ENCODE measurements at regions not wholly inside any gene's neighbourhood (a gene's known extent, or its start where the extent isn't known, plus 50 kb on each side); places are given as distances from the start of the nearest gene placed in this dataset.

DNA sequence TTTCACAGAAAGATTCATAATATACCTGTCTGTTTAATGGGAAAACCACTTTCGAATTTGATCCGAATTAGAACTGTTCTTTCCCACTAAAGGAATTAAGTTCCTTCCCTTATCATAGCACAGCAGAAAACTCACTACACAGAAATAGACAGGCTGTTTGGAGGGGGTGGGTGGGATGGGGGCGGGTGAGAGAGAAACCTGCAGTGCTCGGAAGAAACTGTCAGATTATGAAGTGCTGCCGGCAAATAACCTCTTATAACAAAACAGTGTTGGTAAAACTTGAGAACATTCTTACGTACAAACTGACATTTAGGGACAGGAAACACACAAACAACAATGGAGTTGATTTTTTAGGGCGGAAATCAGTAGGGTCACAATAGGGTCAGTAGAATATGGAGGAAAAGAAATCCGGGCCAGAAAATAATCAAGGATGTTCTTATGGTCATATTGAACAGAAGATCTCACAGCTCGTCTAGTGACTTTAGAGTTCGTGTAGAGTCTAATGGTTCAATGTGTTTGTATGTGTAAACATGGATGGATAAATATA lies 756.0 kb upstream of the LRATD1 start:
- no peaks in the 10 kb centered on the region for H3K9me3 ChIP-seq
- intact Hi-C loops (cut with DNase I) = no loop called here
- DNase-seq (ENCODE audit: extremely low spot score in 2 of 2) = no peak
- no peak overlapping the region for H3K4me3 ChIP-seq
- H3K36me3 ChIP-seq = no peaks in the 10 kb centered on the region
- H3K27ac ChIP-seq = no peak overlapping the region
- no peaks in the 10 kb centered on the region for H3K4me1 ChIP-seq
- TF ChIP-seq, protein P1, sequence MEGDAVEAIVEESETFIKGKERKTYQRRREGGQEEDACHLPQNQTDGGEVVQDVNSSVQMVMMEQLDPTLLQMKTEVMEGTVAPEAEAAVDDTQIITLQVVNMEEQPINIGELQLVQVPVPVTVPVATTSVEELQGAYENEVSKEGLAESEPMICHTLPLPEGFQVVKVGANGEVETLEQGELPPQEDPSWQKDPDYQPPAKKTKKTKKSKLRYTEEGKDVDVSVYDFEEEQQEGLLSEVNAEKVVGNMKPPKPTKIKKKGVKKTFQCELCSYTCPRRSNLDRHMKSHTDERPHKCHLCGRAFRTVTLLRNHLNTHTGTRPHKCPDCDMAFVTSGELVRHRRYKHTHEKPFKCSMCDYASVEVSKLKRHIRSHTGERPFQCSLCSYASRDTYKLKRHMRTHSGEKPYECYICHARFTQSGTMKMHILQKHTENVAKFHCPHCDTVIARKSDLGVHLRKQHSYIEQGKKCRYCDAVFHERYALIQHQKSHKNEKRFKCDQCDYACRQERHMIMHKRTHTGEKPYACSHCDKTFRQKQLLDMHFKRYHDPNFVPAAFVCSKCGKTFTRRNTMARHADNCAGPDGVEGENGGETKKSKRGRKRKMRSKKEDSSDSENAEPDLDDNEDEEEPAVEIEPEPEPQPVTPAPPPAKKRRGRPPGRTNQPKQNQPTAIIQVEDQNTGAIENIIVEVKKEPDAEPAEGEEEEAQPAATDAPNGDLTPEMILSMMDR (IDR thresholded peaks at IDR 0.05) = no peak
- no peak for TF ChIP-seq POLR2A (IDR thresholded peaks at IDR 0.05)
- no peak for TF ChIP-seq POLR2AphosphoS5 (IDR thresholded peaks at IDR 0.05; ENCODE audit: insufficient read depth in 1 of 2, low read depth in 1 of 2)
- H3K27me3 ChIP-seq = no peaks in the 10 kb centered on the region

DNA sequence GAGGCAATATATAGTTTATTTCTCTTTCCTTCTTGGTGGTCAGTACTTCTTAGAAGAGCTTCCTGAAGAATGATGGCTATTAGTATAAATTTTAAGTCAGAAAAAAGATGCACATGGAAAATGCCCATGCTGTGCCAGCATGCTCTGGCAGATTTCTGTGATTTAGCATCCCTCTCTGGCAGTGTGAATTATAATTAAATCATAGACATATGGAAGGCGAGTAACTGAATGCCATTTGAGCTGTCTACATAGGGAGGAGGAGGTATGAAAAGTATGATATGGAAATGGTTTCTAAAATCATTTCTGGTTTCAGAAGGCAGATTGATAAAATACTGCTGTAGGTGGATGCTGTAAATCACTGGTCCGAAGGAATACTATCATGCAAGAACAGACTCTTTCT lies 754.9 kb upstream of the LRATD1 start:
- no peaks in the 10 kb centered on the region for H3K36me3 ChIP-seq
- DNase-seq (ENCODE audit: extremely low spot score in 2 of 2) = no peak
- H3K9me3 ChIP-seq = no peaks in the 10 kb centered on the region
- no peak overlapping the region for H3K27ac ChIP-seq
- H3K4me1 ChIP-seq = no peaks in the 10 kb centered on the region
- intact Hi-C loops (cut with DNase I) = no loop called here
- no peak overlapping the region for H3K4me3 ChIP-seq
- no peaks in the 10 kb centered on the region for H3K27me3 ChIP-seq
- TF ChIP-seq, protein P1 (IDR thresholded peaks at IDR 0.05) = no peak
- TF ChIP-seq POLR2A (IDR thresholded peaks at IDR 0.05) (no peak), POLR2AphosphoS5 (IDR thresholded peaks at IDR 0.05; ENCODE audit: insufficient read depth in 1 of 2, low read depth in 1 of 2) (no peak)

DNA sequence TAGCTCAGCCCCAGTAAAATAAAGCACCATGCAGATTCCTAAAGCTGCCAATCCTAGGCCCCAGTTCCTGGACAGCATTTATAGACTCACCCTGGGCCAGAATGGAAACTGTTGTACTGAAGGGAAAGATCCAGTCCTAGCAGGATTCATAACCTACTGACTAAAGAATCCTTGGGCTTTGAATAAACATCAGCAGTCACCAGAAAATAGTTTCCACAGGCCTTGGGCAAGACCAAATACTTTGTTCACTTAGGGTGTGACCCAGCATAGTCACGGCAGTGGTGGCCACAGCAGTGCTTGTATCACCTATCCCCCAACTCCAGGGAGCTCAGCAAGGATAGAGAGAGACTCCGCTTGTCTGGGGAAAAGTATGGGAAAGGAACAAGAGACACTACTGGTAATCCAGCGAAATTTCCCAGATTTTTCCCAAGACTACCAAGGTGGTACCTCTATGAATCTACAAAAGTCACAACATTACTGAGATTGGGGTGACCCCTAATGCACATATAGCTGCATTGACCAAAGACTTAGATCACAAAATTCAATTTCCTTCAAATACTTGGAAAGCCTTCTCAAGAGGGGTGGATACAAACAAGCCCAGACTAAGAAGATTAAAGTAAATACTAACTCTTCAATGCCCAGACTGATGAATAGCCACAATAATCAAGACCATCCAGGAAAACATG lies 748.1 kb upstream of the LRATD1 start:
- no peak for TF ChIP-seq POLR2A (IDR thresholded peaks at IDR 0.05)
- TF ChIP-seq, protein P1 (IDR thresholded peaks at IDR 0.05) = no peak
- TF ChIP-seq POLR2AphosphoS5 (IDR thresholded peaks at IDR 0.05; ENCODE audit: insufficient read depth in 1 of 2, low read depth in 1 of 2) = no peak
- DNase-seq (ENCODE audit: extremely low spot score in 2 of 2) = no peak
- H3K4me1 ChIP-seq = no peaks in the 10 kb centered on the region
- no peaks in the 10 kb centered on the region for H3K36me3 ChIP-seq
- no peaks in the 10 kb centered on the region for H3K9me3 ChIP-seq
- H3K4me3 ChIP-seq = no peak overlapping the region
- no peak overlapping the region for H3K27ac ChIP-seq
- no peaks in the 10 kb centered on the region for H3K27me3 ChIP-seq
- intact Hi-C loops (cut with DNase I) = no loop called here

DNA sequence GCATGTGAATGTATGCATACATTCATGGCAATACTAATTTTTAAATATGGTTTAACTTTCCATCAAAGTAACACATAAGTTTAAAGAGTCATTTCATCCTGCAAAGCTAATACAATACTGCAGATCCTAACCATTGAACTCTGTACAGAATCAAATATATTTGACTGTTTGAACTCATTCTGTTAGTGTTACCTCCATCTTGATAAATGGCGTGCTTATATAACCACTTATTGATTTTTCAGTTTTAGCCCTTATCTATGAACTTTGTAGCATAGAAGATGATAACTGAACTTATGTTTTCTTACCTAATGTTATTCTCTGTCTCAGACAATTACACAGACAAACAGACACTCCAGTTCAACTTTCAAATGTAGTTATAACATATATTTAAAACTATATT lies 731.0 kb upstream of the LRATD1 start:
- TF ChIP-seq, protein P1 (IDR thresholded peaks at IDR 0.05) = no peak
- no peak for TF ChIP-seq POLR2A (IDR thresholded peaks at IDR 0.05)
- TF ChIP-seq POLR2AphosphoS5 (IDR thresholded peaks at IDR 0.05; ENCODE audit: insufficient read depth in 1 of 2, low read depth in 1 of 2) = no peak
- no peak overlapping the region for H3K27ac ChIP-seq
- no peak overlapping the region for H3K4me3 ChIP-seq
- DNase-seq (ENCODE audit: extremely low spot score in 2 of 2) = no peak
- H3K36me3 ChIP-seq = no peaks in the 10 kb centered on the region
- intact Hi-C loops (cut with DNase I) = no loop called here
- no peaks in the 10 kb centered on the region for H3K9me3 ChIP-seq
- no peaks in the 10 kb centered on the region for H3K4me1 ChIP-seq
- no peaks in the 10 kb centered on the region for H3K27me3 ChIP-seq

DNA sequence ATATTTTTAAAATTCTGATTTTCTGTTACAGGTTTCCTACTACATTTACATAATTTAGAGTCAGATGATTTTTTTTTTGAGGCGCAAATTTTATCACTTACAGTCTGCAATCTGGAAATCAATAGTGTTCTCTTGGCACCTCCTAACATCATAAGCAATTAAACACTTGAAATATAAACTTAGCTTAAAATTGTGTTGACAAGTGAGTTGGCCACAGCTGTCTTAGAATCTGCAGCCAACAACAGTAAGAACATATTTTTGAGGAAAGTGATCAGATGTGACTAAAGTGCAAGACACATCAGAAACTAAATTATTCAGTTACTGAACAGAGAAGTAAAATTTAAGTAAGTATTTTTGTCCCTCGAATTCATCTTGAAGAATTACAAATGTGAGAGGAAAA lies 726.7 kb upstream of the LRATD1 start:
- Histone ChIP-seq H3K27ac (no peak overlapping the region), H3K36me3 (no peaks in the 10 kb centered on the region), H3K4me3 (no peak overlapping the region), H3K4me1 (no peaks in the 10 kb centered on the region), H3K9me3 (no peaks in the 10 kb centered on the region), H3K27me3 (no peaks in the 10 kb centered on the region)
- intact Hi-C loops (cut with DNase I) = no loop called here
- TF ChIP-seq POLR2A (IDR thresholded peaks at IDR 0.05) (no peak), POLR2AphosphoS5 (IDR thresholded peaks at IDR 0.05; ENCODE audit: insufficient read depth in 1 of 2, low read depth in 1 of 2) (no peak)
- TF ChIP-seq, protein P1 (IDR thresholded peaks at IDR 0.05) = no peak
- DNase-seq (ENCODE audit: extremely low spot score in 2 of 2) = no peak

Data from vagina (tissue), 2 donors.